ENCODE measurements at regions not wholly inside any gene's neighbourhood (a gene's known extent, or its start where the extent isn't known, plus 50 kb on each side); places are given as distances from the start of the nearest gene placed in this dataset.

DNA sequence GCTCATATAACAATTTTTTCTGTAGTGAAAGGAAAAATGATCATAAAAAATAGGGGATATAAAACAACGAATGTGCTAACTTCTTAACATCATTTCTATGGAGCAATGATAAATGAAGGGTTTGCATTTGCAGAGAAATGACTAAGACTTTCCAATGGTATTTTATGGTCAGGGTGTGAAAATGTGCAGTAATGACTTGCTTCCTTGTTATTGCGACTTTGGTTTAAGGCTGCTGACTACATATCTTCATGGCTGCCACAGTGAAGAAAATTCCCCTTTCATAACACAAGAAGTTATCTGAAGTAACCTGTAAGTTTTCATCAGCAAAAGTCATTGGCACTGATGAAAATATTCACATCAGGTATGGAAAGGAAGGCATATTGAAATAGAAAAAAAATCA is 166.1 kb upstream of the NRG3 start:
- DNase-seq (ENCODE audit: low spot score): no peak
- Histone ChIP-seq H3K4me2 (ENCODE audit: low read depth, low read length) (no peak overlapping the region), H3K9ac (ENCODE audit: insufficient read depth, low read depth, low read length) (no peak overlapping the region), H3K36me3 (replicated peaks in 1 of 2; ENCODE audit: control insufficient read depth in 1 of 2, insufficient read depth in 2 of 2, low read length in 2 of 2) (no peaks in the 10 kb centered on the region), H3K4me1 (ENCODE audit: insufficient read depth, low read length) (no peaks in the 10 kb centered on the region), H3K27me3 (ENCODE audit: control insufficient read depth in 1 of 2, insufficient read depth in 2 of 2, low read length in 2 of 2) (no peaks in the 10 kb centered on the region), H3K4me3 (replicated peaks in 1 of 3; ENCODE audit: insufficient read depth in 1 of 3, low read depth in 2 of 3, low read length in 3 of 3) (no peak overlapping the region), H3K9me3 (ENCODE audit: low read length) (peaks cover 42% of the 10 kb centered on the region), H2AFZ (ENCODE audit: low read length) (no peak overlapping the region), H3K27ac (ENCODE audit: extremely low read length, insufficient read depth, low read length) (no peak overlapping the region), H4K20me1 (ENCODE audit: insufficient read depth, low read length) (no peaks in the 10 kb centered on the region), H3K79me2 (ENCODE audit: insufficient read depth, low read length) (no peaks in the 10 kb centered on the region)
- intact Hi-C loops (cut with micrococcal nuclease; ENCODE audit: unreplicated experiment) (no loop called here), in situ Hi-C loops (cut with HindIII; ENCODE audit: extremely low pct_ligation_motif_present, low pct_unique_long_range_greater_than_20kb) (no loop called here)
- ATAC-seq: no peak
- BruUV-seq (replicated peaks): no TSS peak
- FAIRE-seq: no peak
- ChIA-PET CTCF (ENCODE audit: low intra/inter-chr PET ratio, low total read pairs) (no interaction called here), POLR2A (no interaction called here)
- TF ChIP-seq DMAP1 (CRISPR knock-in tag; IDR thresholded peaks at IDR 0.05) (no peak), TBL1XR1 (IDR thresholded peaks at IDR 0.05; ENCODE audit: borderline replicate concordance, low read length, partially characterized antibody) (no peak), SRSF4 (IDR thresholded peaks at IDR 0.05; ENCODE audit: low read depth, low read length, poor library complexity, severe bottlenecking) (no peak), SIX1 (CRISPR knock-in tag; IDR thresholded peaks at IDR 0.05; ENCODE audit: borderline replicate concordance) (no peak), PHF5A (CRISPR knock-in tag; IDR thresholded peaks at IDR 0.05; ENCODE audit: low read depth, unreplicated experiment) (no peak), ZZZ3 (CRISPR knock-in tag; IDR thresholded peaks at IDR 0.05; ENCODE audit: borderline replicate concordance) (no peak), ZNF143 (CRISPR knock-in tag; IDR thresholded peaks at IDR 0.05) (no peak), NCOR1 (IDR thresholded peaks at IDR 0.05; ENCODE audit: borderline replicate concordance, low read length) (no peak), MXI1 (IDR thresholded peaks at IDR 0.05; ENCODE audit: borderline replicate concordance, low read depth, low read length) (no peak), HOXA5 (CRISPR knock-in tag; IDR thresholded peaks at IDR 0.05) (no peak)
- TF ChIP-seq, protein P1, sequence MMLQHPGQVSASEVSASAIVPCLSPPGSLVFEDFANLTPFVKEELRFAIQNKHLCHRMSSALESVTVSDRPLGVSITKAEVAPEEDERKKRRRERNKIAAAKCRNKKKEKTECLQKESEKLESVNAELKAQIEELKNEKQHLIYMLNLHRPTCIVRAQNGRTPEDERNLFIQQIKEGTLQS (CRISPR knock-in tag; IDR thresholded peaks at IDR 0.05): no peak
- TF ChIP-seq, protein P2, sequence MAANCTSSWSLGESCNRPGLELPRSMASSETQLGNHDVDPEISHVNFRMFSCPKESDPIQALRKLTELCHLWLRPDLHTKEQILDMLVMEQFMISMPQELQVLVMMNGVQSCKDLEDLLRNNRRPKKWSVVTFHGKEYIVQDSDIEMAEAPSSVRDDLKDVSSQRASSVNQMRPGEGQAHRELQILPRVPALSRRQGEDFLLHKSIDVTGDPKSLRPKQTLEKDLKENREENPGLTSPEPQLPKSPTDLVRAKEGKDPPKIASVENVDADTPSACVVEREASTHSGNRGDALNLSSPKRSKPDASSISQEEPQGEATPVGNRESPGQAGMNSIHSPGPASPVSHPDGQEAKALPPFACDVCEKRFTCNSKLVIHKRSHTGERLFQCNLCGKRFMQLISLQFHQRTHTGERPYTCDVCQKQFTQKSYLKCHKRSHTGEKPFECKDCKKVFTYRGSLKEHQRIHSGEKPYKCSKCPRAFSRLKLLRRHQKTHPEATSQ (CRISPR knock-in tag; IDR thresholded peaks at IDR 0.05; ENCODE audit: borderline replicate concordance): no peak
- WGBS (ENCODE audit: low lambda C conversion rate): 16% methylated on average over 2 of the region's 2 CpGs

Data from HepG2 (cell line).